GM04503 (cell line): ENCODE measurements at regions not wholly inside any gene's neighbourhood (a gene's known extent, or its start where the extent isn't known, plus 50 kb on each side); places are given as distances from the start of the nearest gene placed in this dataset.

Experiments
- DNase-seq: peaks from one replicate; pipeline ENCODE4 v3.0.0-alpha.2; 2012; ENCODE audit warnings: low read depth

DNA sequence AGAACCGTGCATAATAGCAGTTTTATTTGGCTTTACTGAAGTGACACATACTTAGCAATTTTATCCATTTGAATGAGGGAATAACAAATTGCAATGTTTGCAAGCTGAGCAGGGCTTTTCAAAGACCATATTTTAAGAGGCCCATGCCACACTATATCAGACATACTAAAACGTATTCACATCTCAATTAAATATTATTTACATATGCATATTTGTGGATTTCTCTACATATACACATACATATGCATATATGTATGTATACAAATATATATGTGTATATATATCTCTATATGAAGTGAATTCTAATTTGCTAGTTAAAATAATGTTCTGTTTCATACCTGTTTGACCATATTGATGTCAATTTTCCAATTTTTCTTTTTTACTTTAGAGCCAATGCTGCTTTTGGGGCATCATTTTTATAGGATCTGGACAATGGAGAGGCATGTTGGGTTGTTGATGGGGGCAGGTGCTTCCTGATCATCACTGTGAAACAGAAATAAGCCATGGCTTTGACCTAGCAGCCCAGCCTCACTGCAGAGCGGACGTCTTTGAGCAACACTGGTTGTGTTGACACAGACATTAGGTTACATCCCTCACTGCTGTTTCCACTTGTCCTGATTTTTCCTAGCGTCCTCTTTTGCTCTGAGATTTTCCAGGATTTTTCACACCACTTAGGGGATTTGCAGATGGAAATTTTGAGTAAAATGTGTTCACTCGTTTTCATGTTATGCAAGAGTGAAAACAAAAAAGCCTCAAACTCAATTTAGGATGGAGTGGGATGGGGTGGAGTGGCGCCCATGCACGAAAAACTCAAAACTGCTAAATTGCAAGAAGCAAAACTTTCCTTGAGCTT, 56.9 kb downstream of the RDH14 start:
- no peak for DNase-seq

DNA sequence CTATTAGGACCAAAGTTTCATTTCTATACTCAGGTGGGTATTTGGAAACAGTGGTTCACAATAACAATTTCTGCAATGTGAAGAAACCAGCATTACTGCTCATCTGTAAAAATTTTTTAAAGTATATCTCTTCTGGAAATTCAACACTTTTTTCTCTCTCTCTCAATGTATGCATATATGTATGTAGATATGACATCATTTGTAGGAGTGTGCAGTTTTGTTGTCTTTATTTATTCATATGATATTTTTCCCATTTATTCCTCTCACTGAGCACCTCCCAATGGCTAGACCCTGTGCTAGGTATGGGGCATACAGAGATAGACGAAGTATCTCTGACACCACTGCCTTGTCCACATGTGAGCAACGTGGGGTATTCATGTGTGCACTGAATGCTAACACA, 58.3 kb downstream of the RDH14 start:
- DNase-seq = no peak

DNA sequence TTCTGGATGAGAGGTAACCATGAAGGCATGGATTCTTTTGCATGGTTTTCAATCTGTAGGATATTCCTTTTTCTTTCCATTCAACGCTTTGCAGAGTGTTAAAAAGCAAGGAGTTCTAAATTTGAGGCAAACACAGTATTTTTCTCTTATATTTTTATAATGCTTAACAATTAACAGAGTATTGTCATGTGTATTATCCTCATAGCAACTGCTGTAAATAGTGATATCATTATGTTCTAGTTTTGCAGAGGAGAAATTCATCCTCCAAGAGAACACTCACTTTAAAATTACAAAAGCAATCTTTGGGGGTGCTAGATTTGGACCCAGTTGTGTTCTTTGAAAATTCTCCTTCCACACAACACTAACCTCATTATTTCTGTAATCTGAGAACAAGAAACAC, 58.7 kb downstream of the RDH14 start:
- no peak for DNase-seq

DNA sequence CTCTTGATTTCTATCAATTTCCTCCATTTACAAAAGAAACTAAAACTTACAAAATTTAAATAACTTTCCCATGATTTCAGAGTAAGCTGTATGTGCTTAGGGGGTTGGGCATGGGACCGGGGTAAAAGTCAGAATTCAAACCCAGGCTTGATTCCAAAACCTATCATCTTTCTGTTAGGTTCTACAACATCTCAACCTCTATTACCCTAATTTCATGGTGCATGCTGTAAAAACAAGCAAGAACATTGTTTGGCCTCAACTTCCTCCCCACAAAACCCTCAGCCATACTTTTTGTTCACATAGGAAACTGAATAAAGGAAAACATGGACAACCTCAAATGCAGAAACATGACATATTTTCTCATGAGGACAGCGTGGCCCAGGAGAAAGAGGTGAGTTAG, 59.3 kb downstream of the RDH14 start:
- no peak for DNase-seq

DNA sequence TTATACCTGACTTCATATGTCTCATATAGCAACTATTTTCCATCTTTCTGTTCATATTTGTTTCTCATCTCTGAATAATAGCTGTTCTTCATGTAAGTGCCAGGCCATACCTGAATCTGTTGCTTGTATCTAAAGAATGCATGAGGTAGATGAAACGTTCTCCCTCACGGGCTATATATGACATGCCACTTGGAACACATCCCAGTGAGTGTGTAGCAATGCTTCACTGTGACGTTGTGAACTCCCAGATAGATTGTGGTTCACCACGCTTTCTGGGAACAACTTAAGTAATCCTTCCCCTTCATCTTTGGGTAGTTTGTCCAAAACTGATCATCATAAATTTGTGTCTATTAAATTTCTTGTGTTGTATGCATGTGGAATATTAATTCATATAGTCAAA, 60.1 kb downstream of the RDH14 start:
- no peak for DNase-seq

DNA sequence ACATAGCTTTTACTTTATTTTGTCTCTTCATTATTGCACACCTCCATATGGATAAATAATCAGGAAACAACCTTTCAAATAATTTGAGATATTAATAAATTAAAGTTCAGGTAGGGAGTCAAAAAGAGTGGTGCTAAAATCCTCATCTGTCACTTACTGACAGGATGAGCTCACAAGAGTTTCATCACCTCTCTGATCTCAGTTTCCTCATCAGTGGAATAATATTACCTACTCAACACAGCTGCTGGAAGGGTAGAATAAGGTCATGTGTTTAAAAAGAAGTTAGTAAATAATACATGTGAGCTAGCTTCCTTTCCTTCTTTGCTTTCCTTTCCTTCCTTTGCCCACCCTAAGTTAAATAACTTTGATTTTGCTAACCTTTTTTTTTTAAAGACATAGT, 61.9 kb downstream of the RDH14 start:
- no peak for DNase-seq

DNA sequence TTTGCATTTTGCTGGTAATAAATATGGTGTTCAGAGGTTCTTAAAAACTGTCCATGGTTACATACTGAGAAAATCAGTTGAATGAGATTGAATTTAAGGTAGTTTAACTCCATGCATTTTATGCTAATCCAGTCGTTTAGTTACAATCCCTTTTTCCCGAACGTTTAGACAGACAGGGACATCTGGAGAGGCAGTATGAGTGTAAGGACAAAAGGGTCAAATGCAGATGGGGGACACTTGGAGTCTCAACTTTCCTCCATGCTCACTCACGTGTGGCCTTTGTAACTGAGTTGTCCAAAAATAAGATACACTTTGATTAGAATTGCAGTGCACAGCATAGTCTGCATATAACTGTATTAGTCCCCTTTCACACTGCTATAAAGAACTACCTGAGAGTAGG, 63.9 kb downstream of the RDH14 start:
- no peak for DNase-seq

DNA sequence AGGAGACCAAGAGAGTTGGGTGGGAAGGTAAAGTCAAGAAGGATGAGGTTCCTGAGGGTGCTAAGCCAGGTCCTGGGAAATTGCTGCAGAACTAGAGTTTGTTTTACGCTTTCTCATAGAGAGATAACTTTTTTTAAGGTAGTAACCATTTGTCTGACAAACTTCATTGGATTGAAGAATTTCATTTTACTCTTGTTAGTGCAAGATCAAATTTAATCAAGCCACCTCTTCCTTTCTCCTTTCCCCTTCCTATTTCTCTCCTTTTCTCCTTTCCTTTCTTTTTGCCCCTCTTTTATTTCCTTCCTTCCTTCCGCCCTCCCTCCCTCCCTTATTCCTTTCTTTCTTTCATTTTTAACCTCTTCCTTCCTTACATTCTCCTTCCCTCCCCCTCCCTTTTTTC, 65.4 kb downstream of the RDH14 start:
- no peak for DNase-seq

DNA sequence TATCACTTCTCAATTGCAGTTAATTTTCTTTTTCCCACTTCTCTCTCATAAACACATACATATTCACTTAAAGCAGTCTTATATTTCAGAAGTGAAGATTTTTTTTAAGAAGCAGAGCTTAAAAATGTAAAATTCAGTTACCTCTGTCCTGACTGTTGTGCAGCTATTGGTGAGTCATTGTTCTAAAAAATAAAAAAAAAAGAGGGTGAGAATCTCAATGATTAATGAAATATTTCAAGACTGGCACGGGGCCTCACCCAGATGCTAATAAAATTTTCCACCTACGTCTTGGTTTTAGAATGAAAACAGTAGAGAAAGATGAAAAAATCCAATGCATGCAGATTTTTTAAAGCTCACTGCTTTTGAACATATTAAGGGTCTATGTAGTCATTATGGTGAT, 67.7 kb downstream of the RDH14 start:
- no peak for DNase-seq

DNA sequence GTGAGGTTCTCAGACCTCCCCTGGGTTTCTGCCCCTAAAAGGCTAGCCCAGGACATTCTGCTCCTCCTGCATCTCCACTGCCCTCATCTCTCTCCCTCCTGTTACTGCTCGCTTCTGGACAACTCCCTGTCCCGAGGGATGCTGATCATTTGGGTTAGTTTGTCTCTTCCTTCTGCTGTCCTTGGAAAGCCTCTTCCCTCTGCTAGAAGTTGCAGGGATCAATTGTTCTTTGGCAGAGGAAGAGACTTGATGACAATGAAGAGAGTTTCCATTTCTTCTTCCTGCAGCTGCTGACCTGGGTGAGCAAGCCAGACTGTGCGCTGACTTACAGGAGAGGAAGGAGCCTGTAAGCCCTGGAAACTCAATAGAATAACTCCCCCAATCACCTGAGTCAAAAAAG, 68.9 kb downstream of the RDH14 start:
- no peak for DNase-seq

DNA sequence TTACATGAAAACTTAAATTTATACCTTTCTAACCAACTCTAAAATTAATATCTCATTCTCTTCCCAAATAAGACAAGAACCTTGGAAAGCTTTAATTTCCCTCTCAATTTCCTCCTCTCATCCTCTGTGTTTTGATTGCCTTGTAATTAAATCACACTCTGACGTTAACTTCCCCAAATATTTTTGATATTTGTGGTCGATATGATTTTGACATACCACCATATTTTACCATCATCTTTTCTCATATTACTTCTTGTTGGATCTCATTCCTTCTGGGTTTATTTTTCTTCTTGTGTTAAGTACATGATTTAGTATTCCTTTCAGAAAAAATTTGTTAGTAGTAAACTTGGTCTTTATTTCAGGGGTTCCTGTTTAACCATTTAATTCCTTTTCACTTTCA, 69.6 kb downstream of the RDH14 start:
- no peak for DNase-seq

DNA sequence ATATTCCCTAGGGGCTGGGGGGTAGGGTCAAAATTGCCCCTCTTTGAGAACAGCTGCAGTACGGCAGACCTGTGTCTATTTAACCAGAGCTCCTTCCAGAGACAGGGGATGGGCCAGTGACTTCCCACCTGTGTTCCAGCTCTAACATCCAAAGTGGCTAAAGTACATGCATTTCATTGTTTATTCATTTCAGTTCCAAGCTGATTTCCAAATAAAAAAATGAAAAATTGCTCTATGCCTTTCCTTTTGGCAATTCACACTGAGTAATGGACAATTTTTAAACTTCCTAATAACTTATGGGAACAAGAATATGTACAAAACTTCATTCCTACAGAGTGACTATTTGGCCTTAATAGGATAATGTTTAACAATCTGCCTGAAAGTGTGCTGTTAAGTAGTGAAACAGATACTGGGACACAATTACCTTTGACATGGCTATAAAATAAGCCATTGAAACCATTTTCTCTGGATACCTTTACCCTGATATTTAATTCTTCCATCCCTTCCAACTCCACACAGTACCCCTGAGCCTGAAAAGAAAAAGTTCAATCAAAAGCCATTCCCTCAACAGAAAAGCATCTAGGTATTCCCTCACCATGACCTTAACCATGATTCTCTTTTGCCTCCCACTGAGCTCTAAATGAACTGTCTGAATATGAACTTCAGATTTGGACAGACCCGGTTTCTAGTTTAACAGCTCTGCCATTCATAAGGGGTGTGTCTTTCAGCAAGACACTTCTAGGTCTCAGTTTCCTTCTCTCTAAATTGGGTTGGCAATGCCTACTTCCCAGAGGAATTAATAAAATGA, 73.1 kb downstream of the RDH14 start:
- DNase-seq = no peak

DNA sequence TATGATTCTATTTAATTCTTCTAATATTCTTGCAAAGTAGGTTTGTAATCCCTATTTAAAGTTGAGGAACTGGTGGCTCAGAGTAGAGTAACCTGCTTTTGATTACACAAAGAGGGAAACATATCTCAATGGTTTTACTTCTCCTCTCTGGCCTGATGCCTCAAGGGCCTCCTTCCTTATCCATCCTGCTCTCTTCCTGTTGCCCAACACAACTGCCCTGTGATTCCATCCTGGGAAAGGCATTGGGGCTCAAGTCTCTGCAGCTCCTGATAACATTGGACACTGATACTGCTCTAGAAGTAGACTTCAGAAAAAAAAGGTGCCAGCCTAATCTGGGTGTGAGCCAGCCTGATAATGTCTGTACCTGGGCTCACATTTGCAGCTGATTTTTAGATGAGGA, 75.8 kb downstream of the RDH14 start:
- DNase-seq = no peak

DNA sequence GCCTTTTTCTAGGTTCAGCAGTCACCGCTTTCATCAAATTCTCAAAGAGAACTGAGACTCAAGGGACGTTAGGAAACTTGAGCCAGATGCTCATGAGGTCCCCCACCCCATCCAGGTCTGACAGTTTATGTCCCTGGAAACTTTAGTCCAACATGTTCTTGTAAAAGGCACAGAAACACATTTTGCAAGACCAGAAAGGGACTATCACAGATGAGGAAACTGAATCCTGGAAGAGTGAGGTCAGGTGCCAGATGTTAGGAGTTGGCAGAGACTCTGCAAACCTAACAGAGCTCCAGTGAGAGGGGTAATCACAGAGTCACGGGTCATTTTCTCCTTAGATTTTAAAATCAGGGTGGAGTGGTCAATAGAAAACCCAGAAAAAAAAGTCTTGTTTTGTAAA, 76.6 kb downstream of the RDH14 start:
- no peak for DNase-seq

DNA sequence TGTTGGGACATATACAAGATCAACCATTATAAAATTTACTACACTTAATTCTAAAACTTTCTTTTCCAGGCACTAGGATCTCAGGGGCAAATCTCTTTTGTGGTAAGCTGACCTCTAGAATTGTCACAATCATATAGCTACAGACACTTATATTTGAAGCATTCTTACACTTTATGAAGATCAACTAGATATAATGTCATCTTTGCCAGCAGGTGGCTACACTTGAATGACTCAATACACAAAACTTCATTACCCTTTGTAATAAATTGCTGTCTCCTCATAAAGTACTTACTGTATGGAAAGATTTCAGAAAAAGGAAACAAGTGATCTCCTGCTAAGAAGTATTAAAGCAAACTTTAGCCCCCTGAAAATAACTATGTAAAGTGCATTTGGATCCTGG, 77.8 kb downstream of the RDH14 start:
- no peak for DNase-seq

DNA sequence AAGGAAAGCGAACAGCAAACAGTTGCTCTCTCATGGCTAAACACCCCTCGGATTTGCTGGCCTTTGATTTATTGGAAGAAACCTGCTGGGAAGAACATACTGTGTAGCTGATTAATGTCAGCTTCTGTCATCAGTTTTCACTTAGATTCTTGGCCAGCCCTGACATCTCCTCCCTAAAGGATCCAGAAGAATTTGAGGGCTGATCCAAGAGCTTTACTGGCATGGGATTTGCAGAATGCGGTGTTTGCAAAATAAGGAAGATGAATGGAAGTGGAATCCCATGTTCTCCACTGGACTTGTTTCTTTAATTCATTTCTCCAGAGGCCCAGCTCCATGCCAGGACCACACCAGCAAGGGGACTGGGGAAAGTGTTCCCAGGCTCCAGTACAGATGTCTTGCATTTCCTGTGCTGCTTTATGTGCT, 80.5 kb downstream of the RDH14 start:
- peak; percentile 78 for DNase-seq

DNA sequence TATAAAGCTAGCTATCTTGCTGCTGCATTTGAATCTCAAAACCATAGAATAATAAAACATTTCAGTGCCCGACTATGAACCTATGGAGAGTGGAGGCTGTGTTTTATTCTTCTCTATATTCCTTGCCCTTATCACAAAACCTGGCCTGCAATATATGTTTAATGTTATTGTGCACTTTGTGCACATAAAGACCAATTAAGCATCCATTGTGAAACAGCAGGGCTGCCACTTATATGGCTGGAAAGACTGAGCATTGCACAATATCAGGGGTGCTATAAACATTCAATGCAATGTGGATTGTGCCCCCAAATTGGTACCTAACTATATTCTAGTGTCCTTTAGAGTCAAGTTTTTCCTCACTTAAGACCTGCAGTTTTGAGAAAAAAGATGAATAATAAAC, 83.2 kb downstream of the RDH14 start:
- DNase-seq = no peak

DNA sequence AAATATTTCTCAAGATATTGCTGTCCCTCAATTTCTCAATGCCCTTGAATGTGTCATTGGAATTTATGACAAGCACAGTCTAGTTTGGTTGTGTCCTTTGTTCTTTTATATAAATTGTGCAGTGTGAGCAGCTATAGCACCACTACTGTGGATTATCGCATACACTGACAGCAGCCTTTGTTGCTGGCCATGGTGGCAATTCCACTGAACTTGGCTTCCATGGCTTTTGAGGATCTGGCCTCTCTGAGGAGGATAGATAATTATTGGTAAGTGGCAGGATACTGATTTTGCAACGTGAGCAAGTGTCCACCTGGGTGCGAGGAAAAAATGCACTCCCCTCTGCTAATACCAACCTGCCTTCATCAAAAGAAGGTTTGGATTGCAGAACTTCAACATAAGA, 84.0 kb downstream of the RDH14 start:
- no peak for DNase-seq

DNA sequence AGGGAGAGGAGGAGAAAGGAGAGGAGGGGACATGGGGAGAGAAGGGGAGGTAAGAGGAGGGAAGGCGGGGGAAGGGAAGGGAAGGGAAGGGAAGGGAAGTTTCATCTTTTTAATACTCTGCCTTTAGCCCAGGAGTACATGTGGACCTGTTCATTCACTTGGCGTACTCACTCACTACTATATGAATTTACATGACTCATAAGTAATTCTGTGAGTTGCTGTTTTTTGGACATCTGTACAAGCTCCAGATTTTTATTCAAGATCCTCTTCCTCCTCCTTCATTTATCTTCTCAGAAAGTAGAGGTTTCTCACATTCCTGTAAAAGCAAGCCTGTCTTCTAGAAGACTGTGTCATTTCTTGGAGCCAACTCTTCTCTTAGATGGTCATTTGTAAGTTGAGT, 84.6 kb downstream of the RDH14 start:
- DNase-seq = no peak

DNA sequence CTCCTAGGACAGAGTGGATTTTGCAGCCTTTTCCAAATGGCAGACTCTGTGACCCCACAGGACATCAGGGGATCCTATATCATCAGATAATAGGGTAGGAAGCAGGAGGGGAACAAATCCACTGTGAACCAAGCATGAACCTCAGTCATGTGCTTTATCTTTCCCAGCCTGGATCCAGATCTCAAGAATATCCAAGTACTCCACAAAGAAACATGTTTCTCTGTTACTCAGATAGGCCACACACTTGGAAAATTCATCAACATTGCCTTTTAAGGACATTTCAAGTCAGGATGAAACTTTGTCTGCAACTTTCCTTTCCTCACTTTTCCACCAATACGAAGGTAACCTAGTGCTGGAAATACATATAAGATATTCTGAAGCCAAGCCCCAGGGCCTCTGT, 85.8 kb downstream of the RDH14 start:
- DNase-seq = no peak

DNA sequence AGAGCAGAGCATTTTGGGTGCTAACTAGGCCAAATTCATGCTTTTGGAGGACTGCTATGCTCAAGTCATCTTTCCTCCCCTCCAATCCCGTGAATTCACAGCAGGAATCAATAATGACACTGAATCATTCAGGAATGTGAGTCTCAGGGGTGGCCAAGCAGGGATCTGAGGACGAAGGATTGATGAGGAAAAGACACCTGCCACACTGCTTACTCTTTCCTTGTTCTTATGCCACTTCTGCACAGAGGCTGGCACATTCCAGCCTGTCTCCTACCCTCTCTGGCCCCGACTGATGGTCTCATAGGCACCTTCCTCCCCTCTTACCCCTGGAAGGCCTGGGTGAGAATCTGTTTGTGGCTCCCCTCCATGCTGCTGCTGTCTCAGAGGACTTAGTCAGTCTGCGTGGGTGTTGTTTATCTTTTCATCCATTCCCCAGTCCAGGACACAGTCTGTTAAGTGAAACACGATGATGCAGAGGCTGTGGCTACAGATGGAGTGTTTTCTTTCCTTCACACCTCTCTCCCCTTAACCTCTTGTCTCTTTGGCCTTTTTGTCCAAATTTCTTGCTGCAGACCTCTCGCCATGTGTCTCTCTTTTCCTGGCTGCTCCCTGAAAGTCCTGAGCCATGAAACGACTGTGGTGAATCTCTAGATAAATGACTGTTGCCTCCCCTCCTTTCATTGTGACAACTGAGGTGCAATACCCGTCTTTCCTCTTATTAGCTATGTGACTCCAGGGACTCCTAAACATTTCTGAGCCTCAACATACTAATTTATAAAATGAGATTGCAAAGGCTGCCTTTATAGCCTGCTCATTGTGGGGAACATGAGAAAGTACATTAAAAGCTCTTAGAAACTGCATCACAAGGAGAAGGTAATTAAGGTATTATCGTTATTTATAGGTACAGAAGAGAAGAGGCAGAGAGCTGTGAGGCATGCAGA, 86.9 kb downstream of the RDH14 start:
- peak; percentile 60 for DNase-seq

DNA sequence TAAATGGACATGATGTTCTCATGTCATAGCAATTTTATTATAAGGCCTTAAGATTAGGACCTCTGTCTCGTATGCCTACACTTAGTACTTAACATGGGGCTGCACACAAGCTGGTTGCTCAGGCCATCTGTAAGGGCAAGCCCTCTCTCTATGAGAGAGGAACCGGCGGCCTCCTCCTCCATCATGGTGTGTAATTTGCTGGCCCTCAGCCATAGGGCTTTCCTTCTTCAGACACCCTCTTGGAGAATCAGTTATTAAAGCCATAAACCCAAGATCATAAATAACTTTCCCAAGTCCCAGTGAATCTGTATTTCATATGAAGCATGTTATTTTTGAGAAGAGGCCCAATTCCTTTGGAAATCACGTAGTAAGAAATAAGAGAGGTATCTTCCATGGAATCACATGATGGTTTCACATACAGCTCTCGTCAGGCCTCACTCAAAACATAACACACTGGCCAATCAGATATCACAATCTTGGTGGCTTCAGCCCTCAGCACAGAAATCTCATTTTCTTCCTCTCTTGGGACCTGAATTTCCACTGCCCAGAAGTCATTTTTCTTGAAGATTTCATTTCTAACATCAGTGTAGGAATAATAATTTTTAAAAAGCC, 92.6 kb downstream of the RDH14 start:
- DNase-seq = no peak
